NOMO-1 treated with dmso at 0.1 percent for 144 hours (cell line): ENCODE measurements at regions not wholly inside any gene's neighbourhood (a gene's known extent, or its start where the extent isn't known, plus 50 kb on each side); places are given as distances from the start of the nearest gene placed in this dataset.

ENCODE experiments used
- DNase-seq: peaks from one replicate; lab custom pipeline; 2025; ENCODE audit not compliant: unreplicated experiment; lab: John Stamatoyannopoulos, UW

- no peak for DNase-seq
Measured at GRCh38 chr10:30793093-30793492, 163.5 kb upstream of the LYZL2 start.

- DNase-seq, result no peak
Measured at GRCh38 chr10:30792025-30792424, 162.5 kb upstream of the LYZL2 start.

- DNase-seq, result no peak
Measured at GRCh38 chr10:30791197-30791611, 161.7 kb upstream of the LYZL2 start.

GRCh38 chr10:30789806-30790205 is 160.3 kb upstream of the LYZL2 start:
- no peak for DNase-seq

GRCh38 chr10:30788307-30788706 is 158.8 kb upstream of the LYZL2 start:
- no peak for DNase-seq

- no peak for DNase-seq
Measured at GRCh38 chr10:30786906-30787305, 157.4 kb upstream of the LYZL2 start.

- DNase-seq, result no peak
Measured at GRCh38 chr10:30786131-30786530, 156.6 kb upstream of the LYZL2 start.

GRCh38 chr10:30784897-30785605 is 155.5 kb upstream of the LYZL2 start:
- DNase-seq, result peak; percentile 60

- DNase-seq, result peak; percentile 34
Measured at GRCh38 chr10:30784524-30784896, 155.0 kb upstream of the LYZL2 start.

- peak; percentile 86 for DNase-seq
Measured at GRCh38 chr10:30783939-30784501, 154.5 kb upstream of the LYZL2 start.

- DNase-seq, result peak; percentile 78
Measured at GRCh38 chr10:30782537-30783461, 153.2 kb upstream of the LYZL2 start.

GRCh38 chr10:30782157-30782536 is 152.6 kb upstream of the LYZL2 start:
- no peak for DNase-seq

- DNase-seq, result no peak
Measured at GRCh38 chr10:30781670-30782121, 152.1 kb upstream of the LYZL2 start.

GRCh38 chr10:30778769-30779168 is 149.2 kb upstream of the LYZL2 start:
- DNase-seq, result no peak

- no peak for DNase-seq
Measured at GRCh38 chr10:30775779-30776591, 146.4 kb upstream of the LYZL2 start.

GRCh38 chr10:30774261-30774660 is 144.7 kb upstream of the LYZL2 start:
- no peak for DNase-seq

- DNase-seq, result no peak
Measured at GRCh38 chr10:30773501-30773900, 143.9 kb upstream of the LYZL2 start.

- DNase-seq, result no peak
Measured at GRCh38 chr10:30770816-30771215, 141.3 kb upstream of the LYZL2 start.

GRCh38 chr10:30770229-30770628 is 140.7 kb upstream of the LYZL2 start:
- no peak for DNase-seq

GRCh38 chr10:30769361-30769760 is 139.8 kb upstream of the LYZL2 start:
- DNase-seq, result no peak

- DNase-seq, result no peak
Measured at GRCh38 chr10:30765616-30766015, 136.1 kb upstream of the LYZL2 start.
